Endometrium (tissue), 2 donors: ENCODE measurements at regions not wholly inside any gene's neighbourhood (a gene's known extent, or its start where the extent isn't known, plus 50 kb on each side); places are given as distances from the start of the nearest gene placed in this dataset.

ENCODE experiments used
- FAIRE-seq: peaks from 2 replicates; lab custom pipeline; 2012; peaks lifted over from hg19 to GRCh38; lab: Jason Lieb, UNC
- donor health status: control.
- donor health status: control.

- FAIRE-seq: no peak
Measured at GRCh38 chr16:82567175-82567574, 59.6 kb upstream of the CDH13 start.

- no peak for FAIRE-seq
Measured at GRCh38 chr16:82563401-82563800, 63.4 kb upstream of the CDH13 start.

GRCh38 chr16:82562183-82562683, 64.5 kb upstream of the CDH13 start:
- no peak for FAIRE-seq

- FAIRE-seq: no peak
Measured at GRCh38 chr16:82560805-82561325, 65.9 kb upstream of the CDH13 start.

GRCh38 chr16:82544378-82545160, 82.2 kb upstream of the CDH13 start:
- no peak for FAIRE-seq

GRCh38 chr16:82542714-82543113, 84.1 kb upstream of the CDH13 start:
- FAIRE-seq: no peak

- FAIRE-seq: no peak
Measured at GRCh38 chr16:82541103-82541502, 85.7 kb upstream of the CDH13 start.

GRCh38 chr16:82535764-82536163, 91.0 kb upstream of the CDH13 start:
- FAIRE-seq: no peak

- no peak for FAIRE-seq
Measured at GRCh38 chr16:82535262-82535661, 91.5 kb upstream of the CDH13 start.

GRCh38 chr16:82533189-82533588, 93.6 kb upstream of the CDH13 start:
- no peak for FAIRE-seq

- FAIRE-seq: no peak
Measured at GRCh38 chr16:82530883-82531282, 95.9 kb upstream of the CDH13 start.

- no peak for FAIRE-seq
Measured at GRCh38 chr16:82527101-82527500, 99.7 kb upstream of the CDH13 start.

GRCh38 chr16:82524976-82525375, 101.8 kb upstream of the CDH13 start:
- no peak for FAIRE-seq

- FAIRE-seq: no peak
Measured at GRCh38 chr16:82523815-82524214, 103.0 kb upstream of the CDH13 start.

- no peak for FAIRE-seq
Measured at GRCh38 chr16:82522026-82522425, 104.7 kb upstream of the CDH13 start.

- FAIRE-seq: no peak
Measured at GRCh38 chr16:82518811-82519210, 108.0 kb upstream of the CDH13 start.

GRCh38 chr16:82514262-82514661, 112.5 kb upstream of the CDH13 start:
- no peak for FAIRE-seq

GRCh38 chr16:82510789-82511305, 115.9 kb upstream of the CDH13 start:
- no peak for FAIRE-seq

- no peak for FAIRE-seq
Measured at GRCh38 chr16:82509691-82510430, 116.9 kb upstream of the CDH13 start.

GRCh38 chr16:82506692-82507670, 119.8 kb upstream of the CDH13 start:
- no peak for FAIRE-seq

GRCh38 chr16:82504836-82505235, 121.9 kb upstream of the CDH13 start:
- no peak for FAIRE-seq

- FAIRE-seq: no peak
Measured at GRCh38 chr16:82499302-82499701, 127.5 kb upstream of the CDH13 start.
